ENCODE measurements at regions not wholly inside any gene's neighbourhood (a gene's known extent, or its start where the extent isn't known, plus 50 kb on each side); places are given as distances from the start of the nearest gene placed in this dataset.

DNA sequence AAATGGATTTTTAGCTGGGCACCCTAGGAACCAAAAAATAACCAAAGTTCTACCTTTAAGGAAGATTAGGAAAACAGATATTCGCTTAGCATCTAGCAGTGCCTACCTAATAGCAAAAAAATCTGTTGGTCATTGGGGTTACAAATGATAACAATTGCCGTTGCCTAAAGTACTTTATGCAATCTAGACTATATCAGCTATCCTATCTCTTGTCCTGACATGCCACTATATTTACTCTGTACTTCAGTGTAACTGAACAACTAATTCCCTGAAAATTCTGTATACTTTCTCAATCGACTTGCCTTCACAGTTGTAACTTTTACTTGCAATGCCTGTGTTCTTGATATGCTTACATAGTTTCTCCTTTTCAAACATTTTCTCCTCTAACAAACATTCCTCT lies 282.9 kb upstream of the PCDH7 start:
- BruUV-seq (replicated peaks) = no TSS peak
- H3K9me2 ChIP-seq (ENCODE audit: insufficient read depth) = no peaks in the 10 kb centered on the region
- CTCF ChIA-PET = no interaction called here
- no peaks in the 10 kb centered on the region for H3K9me3 ChIP-seq (ENCODE audit: control insufficient read depth in 1 of 2, insufficient read depth in 1 of 2, low read depth in 1 of 2, low read length in 2 of 2)
- no peaks in the 10 kb centered on the region for H4K20me1 ChIP-seq (ENCODE audit: insufficient read depth)
- H3K79me2 ChIP-seq (ENCODE audit: insufficient read depth, low read length) = no peaks in the 10 kb centered on the region
- POLR2A ChIA-PET = no interaction called here
- no peaks in the 10 kb centered on the region for H3K4me1 ChIP-seq (ENCODE audit: control insufficient read depth in 1 of 2, insufficient read depth in 2 of 2, low read length in 2 of 2)
- TF ChIP-seq CEBPB (IDR thresholded peaks at IDR 0.05; ENCODE audit: low read depth) = no peak
- no peak for TF ChIP-seq FOSL1 (IDR thresholded peaks at IDR 0.05; ENCODE audit: low read depth)
- TF ChIP-seq SIN3A (IDR thresholded peaks at IDR 0.05; ENCODE audit: low read depth) = no peak
- TF ChIP-seq TCF7L2 (IDR thresholded peaks at IDR 0.05; ENCODE audit: borderline replicate concordance, extremely low read depth, insufficient read depth, insufficient read length) = no peak
- no peak for TF ChIP-seq SRF (IDR thresholded peaks at IDR 0.05; ENCODE audit: low read depth)
- no peak for TF ChIP-seq POLR2AphosphoS5 (IDR thresholded peaks at IDR 0.05; ENCODE audit: low read depth, low read length)
- TF ChIP-seq POLR2A (IDR thresholded peaks at IDR 0.05; ENCODE audit: borderline replicate concordance, extremely low read depth, insufficient read depth, insufficient read length) = no peak
- TF ChIP-seq ZFX (IDR thresholded peaks at IDR 0.05) = no peak
- H3K27me3 ChIP-seq (ENCODE audit: insufficient read depth, low read length) = no peaks in the 10 kb centered on the region
- no peaks in the 10 kb centered on the region for H3K36me3 ChIP-seq (ENCODE audit: control insufficient read depth in 1 of 2, insufficient read depth in 2 of 2, low read length in 2 of 2)
- no peak overlapping the region for H3K4me3 ChIP-seq (replicated peaks in 1 of 2; ENCODE audit: low read depth in 1 of 2, low read length in 2 of 2)
- RAD21 ChIA-PET (ENCODE audit: low non-redundant PET in 1 of 2, low total read pairs in 2 of 2, uncharacterized antibody in 2 of 2, unreplicated experiment in 2 of 2) = no interaction called here
- ATAC-seq (no peak), DNase-seq (ENCODE audit: low read depth, low spot score) (no peak)
- H3K27ac ChIP-seq (ENCODE audit: low read depth, low read length) = no peak overlapping the region
- H3K9ac ChIP-seq (ENCODE audit: low read length) = no peak overlapping the region
- no peak overlapping the region for H3K4me2 ChIP-seq (ENCODE audit: low read length)
- no peak overlapping the region for H2AFZ ChIP-seq (ENCODE audit: low read depth, low read length, poor library complexity, severe bottlenecking)
- intact Hi-C loops (cut with micrococcal nuclease) = no loop called here

- Histone ChIP-seq H3K27ac (ENCODE audit: low read depth, low read length) (no peak overlapping the region), H3K9ac (ENCODE audit: low read length) (no peak overlapping the region), H3K9me2 (ENCODE audit: insufficient read depth) (no peaks in the 10 kb centered on the region), H3K79me2 (ENCODE audit: insufficient read depth, low read length) (no peaks in the 10 kb centered on the region), H3K4me1 (ENCODE audit: control insufficient read depth in 1 of 2, insufficient read depth in 2 of 2, low read length in 2 of 2) (no peaks in the 10 kb centered on the region), H3K27me3 (ENCODE audit: insufficient read depth, low read length) (no peaks in the 10 kb centered on the region), H4K20me1 (ENCODE audit: insufficient read depth) (no peaks in the 10 kb centered on the region), H3K9me3 (ENCODE audit: control insufficient read depth in 1 of 2, insufficient read depth in 1 of 2, low read depth in 1 of 2, low read length in 2 of 2) (no peaks in the 10 kb centered on the region), H3K36me3 (ENCODE audit: control insufficient read depth in 1 of 2, insufficient read depth in 2 of 2, low read length in 2 of 2) (no peaks in the 10 kb centered on the region), H3K4me3 (replicated peaks in 1 of 2; ENCODE audit: low read depth in 1 of 2, low read length in 2 of 2) (no peak overlapping the region), H3K4me2 (ENCODE audit: low read length) (no peak overlapping the region), H2AFZ (ENCODE audit: low read depth, low read length, poor library complexity, severe bottlenecking) (no peak overlapping the region)
- ATAC-seq (no peak), DNase-seq (ENCODE audit: low read depth, low spot score) (no peak)
- no TSS peak for BruUV-seq (replicated peaks)
- RAD21 ChIA-PET (ENCODE audit: low non-redundant PET in 1 of 2, low total read pairs in 2 of 2, uncharacterized antibody in 2 of 2, unreplicated experiment in 2 of 2) = no interaction called here
- TF ChIP-seq YY1 (IDR thresholded peaks at IDR 0.05; ENCODE audit: extremely low read depth, insufficient replicate concordance, low read depth, low read length) (no peak), ELF1 (IDR thresholded peaks at IDR 0.05; ENCODE audit: borderline replicate concordance, low read depth) (no peak), SIN3A (IDR thresholded peaks at IDR 0.05; ENCODE audit: low read depth) (no peak), ATF3 (IDR thresholded peaks at IDR 0.05) (no peak), CEBPB (IDR thresholded peaks at IDR 0.05; ENCODE audit: low read depth) (no peak), POLR2AphosphoS5 (IDR thresholded peaks at IDR 0.05; ENCODE audit: low read depth, low read length) (no peak), MAX (IDR thresholded peaks at IDR 0.05) (no peak), CBX3 (IDR thresholded peaks at IDR 0.05; ENCODE audit: low read depth) (no peak), ZNF274 (IDR thresholded peaks at IDR 0.05; ENCODE audit: low read depth, low read length) (no peak), ZBTB33 (IDR thresholded peaks at IDR 0.05; ENCODE audit: extremely low read depth, insufficient replicate concordance, low read length) (no peak), TCF7L2 (IDR thresholded peaks at IDR 0.05; ENCODE audit: borderline replicate concordance, extremely low read depth, insufficient read depth, insufficient read length) (no peak), RAD21 (IDR thresholded peaks at IDR 0.05; ENCODE audit: low read depth) (no peak), SRF (IDR thresholded peaks at IDR 0.05; ENCODE audit: low read depth) (no peak), SP1 (IDR thresholded peaks at IDR 0.05; ENCODE audit: low read depth) (no peak), EZH2 (IDR thresholded peaks at IDR 0.05) (no peak), FOSL1 (IDR thresholded peaks at IDR 0.05; ENCODE audit: low read depth) (no peak), JUND (IDR thresholded peaks at IDR 0.05) (no peak), POLR2A (IDR thresholded peaks at IDR 0.05; ENCODE audit: borderline replicate concordance, extremely low read depth, insufficient read depth, insufficient read length) (no peak), EZH2phosphoT487 (IDR thresholded peaks at IDR 0.05; ENCODE audit: borderline replicate concordance) (no peak)
- POLR2A ChIA-PET = no interaction called here
- CTCF ChIA-PET = no interaction called here
- intact Hi-C loops (cut with micrococcal nuclease) = no loop called here
These were observed 276.9 kb upstream of the PCDH7 start for GRCh38 chr4:30443289-30443688.

Measured in HCT116 (cell line).